GM12878 (cell line): ENCODE measurements at regions not wholly inside any gene's neighbourhood (a gene's known extent, or its start where the extent isn't known, plus 50 kb on each side); places are given as distances from the start of the nearest gene placed in this dataset.

Experiments used
- ATAC-seq: fragments of 200-7000 bp; cut with Tn5 transposase; 3 replicates; pipeline ENCODE4 v1.9.1; 2020; ENCODE audit warnings: mild to moderate bottlenecking, moderate library complexity
- BruUV-seq: library from RNA; stranded (reverse); fragments of 400-500 nt; replicated peaks from 2 replicates; lab custom pipeline; 2021; lab: Mats Ljungman, UMichigan
- CTCF ChIA-PET: fragments of 300-600 bp; sonication (Branson Sonifier 250); formaldehyde crosslinking; extraction: SDS; loops from one replicate; lab custom pipeline; 2021; ENCODE audit warnings: inconsistent platforms; lab: Yijun Ruan, JAX
- POLR2A ChIA-PET: fragments of 350-600 bp; formaldehyde crosslinking; extraction: SDS; loops from one replicate; lab custom pipeline; 2021; ENCODE audit warnings: inconsistent platforms; lab: Charles Lee
- RAD21 ChIA-PET: fragments of 300-600 bp; sonication (Branson Sonifier 250); formaldehyde crosslinking; loops from one replicate; lab custom pipeline; 2023; ENCODE audit warnings: antibody characterized with exemption; ENCODE audit not compliant: unreplicated experiment; lab: Charles Lee
- SMC1A ChIA-PET: fragments of 300-600 bp; sonication (Branson Sonifier 250); formaldehyde crosslinking; loops from one replicate; lab custom pipeline; 2023; ENCODE audit not compliant: unreplicated experiment, uncharacterized antibody; lab: Charles Lee
- DNase-seq: peaks from one replicate; pipeline ENCODE4 v3.0.0-alpha.2; 2011; ENCODE audit warnings: low read depth, low spot score
- FAIRE-seq: peaks from 3 replicates; lab custom pipeline; 2011; peaks lifted over from hg19 to GRCh38; lab: Jason Lieb, UNC
- H2AFZ ChIP-seq: 2 replicates; pipeline ENCODE4 v1.6.0; 2011; ENCODE audit warnings: low read depth, low read length, control low read depth; ENCODE audit not compliant: control insufficient read depth
- H3K27ac ChIP-seq: 2 replicates; pipeline ENCODE4 v1.5.1; 2011; ENCODE audit warnings: control low read depth; ENCODE audit not compliant: control insufficient read depth, insufficient read depth
- H3K27me3 ChIP-seq, 2 experiments: replicated peaks in 1 of 2; 2 replicates each; pipeline versions ENCODE4 v1.6.0 to v1.6.1; 2011; ENCODE audit warnings: low read length in 1 of 2; ENCODE audit not compliant: control insufficient read depth in 2 of 2, insufficient read depth in 2 of 2
- H3K36me3 ChIP-seq, 2 experiments: 2 replicates each; pipeline ENCODE4 v1.5.1; 2011; ENCODE audit warnings: low read length in 1 of 2; ENCODE audit not compliant: control insufficient read depth in 2 of 2, insufficient read depth in 2 of 2
- H3K4me1 ChIP-seq: 2 replicates; pipeline ENCODE4 v1.6.1; 2011; ENCODE audit warnings: mild to moderate bottlenecking, low read length, moderate library complexity, mixed read lengths; ENCODE audit not compliant: control insufficient read depth, insufficient read depth
- H3K4me2 ChIP-seq: 2 replicates; pipeline ENCODE4 v1.6.0; 2011; ENCODE audit warnings: control low read depth; ENCODE audit not compliant: control insufficient read depth, insufficient read depth
- H3K4me3 ChIP-seq: fragments of 200-600 bp; sonication (generic); 2 replicates; pipeline ENCODE4 v1.5.1; 2016
- H3K79me2 ChIP-seq: 2 replicates; pipeline ENCODE4 v1.6.0; 2011; ENCODE audit warnings: low read length; ENCODE audit not compliant: control insufficient read depth, insufficient read depth
- H3K9ac ChIP-seq: 2 replicates; pipeline ENCODE4 v1.8.0; 2011; ENCODE audit warnings: low read length, control low read depth, mixed read lengths; ENCODE audit not compliant: control insufficient read depth, insufficient read depth
- H3K9me3 ChIP-seq: replicated peaks from 3 replicates; pipeline ENCODE4 v1.5.1; 2011; ENCODE audit warnings: mild to moderate bottlenecking, low read length; ENCODE audit not compliant: control insufficient read depth, insufficient read depth
- H4K20me1 ChIP-seq: 2 replicates; pipeline ENCODE4 v1.6.0; 2011; ENCODE audit not compliant: control insufficient read depth, insufficient read depth
- ASH2L ChIP-seq: fragments of 300-600, 200-600 bp; sonication (generic); IDR thresholded peaks from 2 replicates; pipeline ENCODE4 v1.6.1; 2017; ENCODE audit warnings: low read depth, mild to moderate bottlenecking, borderline replicate concordance
- BACH1 ChIP-seq: fragments of 450-650 bp; IDR thresholded peaks from 2 replicates; pipeline ENCODE4 v1.6.1; 2017; ENCODE audit warnings: mild to moderate bottlenecking, borderline replicate concordance
- JUNB ChIP-seq: IDR thresholded peaks from 2 replicates; pipeline ENCODE4 v1.6.1; 2016; ENCODE audit warnings: antibody characterized with exemption, mild to moderate bottlenecking
- MEF2A ChIP-seq: IDR thresholded peaks from 2 replicates; pipeline ENCODE4 v1.6.1; 2011; ENCODE audit warnings: low read depth, mild to moderate bottlenecking, low read length, moderate library complexity; ENCODE audit not compliant: insufficient read depth
- MEF2B ChIP-seq: fragments of 450-650 bp; IDR thresholded peaks from 2 replicates; pipeline ENCODE4 v1.6.1; 2018; ENCODE audit warnings: mild to moderate bottlenecking, moderate library complexity; ENCODE audit not compliant: partially characterized antibody, poor library complexity, severe bottlenecking
- MTA3 ChIP-seq: IDR thresholded peaks from 2 replicates; pipeline ENCODE4 v1.6.1; 2012; ENCODE audit warnings: low read length, inconsistent platforms, borderline replicate concordance
- NR2C1 ChIP-seq: fragments of 450-650 bp; IDR thresholded peaks from 2 replicates; pipeline ENCODE4 v1.6.1; 2017; ENCODE audit warnings: antibody characterized with exemption, mild to moderate bottlenecking, moderate library complexity
- POLR2AphosphoS2 ChIP-seq: IDR thresholded peaks from 2 replicates; pipeline ENCODE4 v1.6.1; 2011; ENCODE audit warnings: low read depth, mild to moderate bottlenecking, low read length, improper control_type of control experiment, moderate library complexity
- SMAD1 ChIP-seq: fragments of 450-650 bp; IDR thresholded peaks from 2 replicates; pipeline ENCODE4 v1.6.1; 2018; ENCODE audit warnings: mild to moderate bottlenecking, low read depth; ENCODE audit not compliant: partially characterized antibody
- TARDBP ChIP-seq: IDR thresholded peaks from 2 replicates; pipeline ENCODE4 v1.6.1; 2016; ENCODE audit warnings: borderline replicate concordance
- ZNF384 ChIP-seq: IDR thresholded peaks from 2 replicates; pipeline ENCODE4 v1.6.1; 2012; ENCODE audit warnings: low read depth, mild to moderate bottlenecking, low read length, improper control_type of control experiment, borderline replicate concordance
- WGBS: methylation state at CpG from one replicate; pipeline ENCODE4 v1.1.6; 2016; ENCODE audit warnings: low lambda C conversion rate; ENCODE audit not compliant: insufficient replicate concordance, insufficient coverage; ENCODE audit errors: missing lambda C conversion rate; 5-methylcytosine and 5-hydroxymethylcytosine counted together
- in situ Hi-C: fragments of 300-500 bp; cut with MboI; formaldehyde crosslinking; loops from 9 replicates; pipeline ENCODE4 v1.14.3; 2018; ENCODE audit warnings: mixed read lengths
- intact Hi-C: fragments of 100-400 bp; cut with micrococcal nuclease; formaldehyde crosslinking; loops from one replicate; pipeline ENCODE4 v1.14.2; 2022; ENCODE audit not compliant: unreplicated experiment
- TF ChIP-seq, protein P1 (sequence below): fragments of 450-650 bp; formaldehyde crosslinking; IDR thresholded peaks from 2 replicates; pipeline ENCODE4 v1.4.0; 2020; ENCODE audit warnings: mild to moderate bottlenecking, moderate library complexity
- TF ChIP-seq, protein P2 (sequence below): fragments of 450-650 bp; IDR thresholded peaks from 2 replicates; pipeline ENCODE4 v1.6.1; 2017; ENCODE audit warnings: mild to moderate bottlenecking, low read depth, inconsistent platforms; ENCODE audit not compliant: poor library complexity, severe bottlenecking

DNA sequence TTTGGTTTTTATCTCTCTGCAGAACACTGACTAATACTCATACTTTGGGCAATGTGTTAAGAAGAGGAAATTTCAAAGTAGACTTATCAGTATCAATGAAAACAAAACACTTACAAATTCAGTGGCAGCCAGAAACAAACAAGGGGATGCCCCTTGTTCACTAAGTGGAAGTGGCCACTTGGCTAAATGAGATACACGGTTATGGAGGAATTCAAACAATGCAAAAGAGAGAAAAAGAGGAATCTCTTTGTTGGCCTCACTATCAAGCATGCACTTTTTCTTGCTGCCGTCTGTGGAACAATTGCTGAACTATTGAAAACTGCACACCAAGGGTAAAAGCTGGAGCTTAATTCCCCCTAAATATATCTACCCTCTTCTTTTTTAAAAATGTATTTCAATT is 2044.9 kb upstream of the CDH6 start:
- Histone ChIP-seq H2AFZ (no peak overlapping the region), H3K9me3 (no peaks in the 10 kb centered on the region), H3K27me3 (no peaks in the 10 kb centered on the region), H3K9ac (no peak overlapping the region), H4K20me1 (no peaks in the 10 kb centered on the region), H3K27ac (no peak overlapping the region), H3K4me1 (no peaks in the 10 kb centered on the region), H3K36me3 (no peaks in the 10 kb centered on the region), H3K79me2 (no peaks in the 10 kb centered on the region), H3K4me3 (no peak overlapping the region), H3K4me2 (no peak overlapping the region)
- in situ Hi-C loops = no loop called here
- ChIA-PET POLR2A (no interaction called here), RAD21 (no interaction called here), SMC1A (no interaction called here), CTCF (interaction anchor here (1.2 kb wide), 1 partner anchor 8 kb away, joined by 3 read pairs; no protein-coding TSS in a partner anchor)
- BruUV-seq = no TSS peak
- ATAC-seq = no peak
- DNase-seq = no peak
- intact Hi-C loops = no loop called here
- WGBS = 14% methylated on average over 2 of the region's 2 CpGs
- no peak for FAIRE-seq
- TF ChIP-seq NR2C1 = no peak

DNA sequence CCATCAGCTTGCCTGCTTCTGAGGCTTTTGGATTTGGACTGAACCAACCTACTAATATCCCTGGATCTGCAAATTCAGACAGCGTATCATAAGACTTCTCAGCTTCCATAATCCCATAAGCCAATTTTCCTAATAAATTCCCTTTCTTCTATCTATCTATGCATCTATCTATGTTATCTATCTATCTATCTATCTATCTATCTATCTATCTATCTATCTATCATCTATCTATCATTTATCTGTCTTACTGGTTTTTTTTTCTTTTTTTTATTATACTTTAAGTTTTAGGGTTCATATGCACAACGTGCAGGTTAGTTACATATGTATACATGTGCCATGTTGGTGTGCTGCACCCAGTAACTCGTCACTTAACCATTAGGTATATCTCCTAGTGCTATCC is 2045.4 kb upstream of the CDH6 start:
- Histone ChIP-seq H3K4me1 (no peaks in the 10 kb centered on the region), H3K4me3 (no peak overlapping the region), H3K9me3 (no peaks in the 10 kb centered on the region), H3K79me2 (no peaks in the 10 kb centered on the region), H2AFZ (no peak overlapping the region), H4K20me1 (no peaks in the 10 kb centered on the region), H3K27me3 (no peaks in the 10 kb centered on the region), H3K27ac (no peak overlapping the region), H3K9ac (no peak overlapping the region), H3K4me2 (no peak overlapping the region), H3K36me3 (no peaks in the 10 kb centered on the region)
- intact Hi-C loops (no loop called here), in situ Hi-C loops (no loop called here)
- ChIA-PET POLR2A (no interaction called here), SMC1A (no interaction called here), RAD21 (no interaction called here), CTCF (interaction anchor here (0.6 to 1.2 kb wide), 2 partner anchors 7 to 472 kb away, joined by 3 read pairs; no protein-coding TSS in a partner anchor)
- FAIRE-seq (no peak), ATAC-seq (no peak), DNase-seq (no peak)
- no TSS peak for BruUV-seq
- WGBS = 31% methylated on average over 3 of the region's 3 CpGs
- TF ChIP-seq SMAD1 (no peak), MEF2A (no peak), POLR2AphosphoS2 (no peak), BACH1 (no peak), ASH2L (no peak), MTA3 (no peak), MEF2B (no peak), TARDBP (no peak), ZNF384 (no peak), JUNB (no peak)
- TF ChIP-seq, protein P1, sequence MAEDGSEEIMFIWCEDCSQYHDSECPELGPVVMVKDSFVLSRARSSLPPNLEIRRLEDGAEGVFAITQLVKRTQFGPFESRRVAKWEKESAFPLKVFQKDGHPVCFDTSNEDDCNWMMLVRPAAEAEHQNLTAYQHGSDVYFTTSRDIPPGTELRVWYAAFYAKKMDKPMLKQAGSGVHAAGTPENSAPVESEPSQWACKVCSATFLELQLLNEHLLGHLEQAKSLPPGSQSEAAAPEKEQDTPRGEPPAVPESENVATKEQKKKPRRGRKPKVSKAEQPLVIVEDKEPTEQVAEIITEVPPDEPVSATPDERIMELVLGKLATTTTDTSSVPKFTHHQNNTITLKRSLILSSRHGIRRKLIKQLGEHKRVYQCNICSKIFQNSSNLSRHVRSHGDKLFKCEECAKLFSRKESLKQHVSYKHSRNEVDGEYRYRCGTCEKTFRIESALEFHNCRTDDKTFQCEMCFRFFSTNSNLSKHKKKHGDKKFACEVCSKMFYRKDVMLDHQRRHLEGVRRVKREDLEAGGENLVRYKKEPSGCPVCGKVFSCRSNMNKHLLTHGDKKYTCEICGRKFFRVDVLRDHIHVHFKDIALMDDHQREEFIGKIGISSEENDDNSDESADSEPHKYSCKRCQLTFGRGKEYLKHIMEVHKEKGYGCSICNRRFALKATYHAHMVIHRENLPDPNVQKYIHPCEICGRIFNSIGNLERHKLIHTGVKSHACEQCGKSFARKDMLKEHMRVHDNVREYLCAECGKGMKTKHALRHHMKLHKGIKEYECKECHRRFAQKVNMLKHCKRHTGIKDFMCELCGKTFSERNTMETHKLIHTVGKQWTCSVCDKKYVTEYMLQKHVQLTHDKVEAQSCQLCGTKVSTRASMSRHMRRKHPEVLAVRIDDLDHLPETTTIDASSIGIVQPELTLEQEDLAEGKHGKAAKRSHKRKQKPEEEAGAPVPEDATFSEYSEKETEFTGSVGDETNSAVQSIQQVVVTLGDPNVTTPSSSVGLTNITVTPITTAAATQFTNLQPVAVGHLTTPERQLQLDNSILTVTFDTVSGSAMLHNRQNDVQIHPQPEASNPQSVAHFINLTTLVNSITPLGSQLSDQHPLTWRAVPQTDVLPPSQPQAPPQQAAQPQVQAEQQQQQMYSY = no peak
- TF ChIP-seq, protein P2, sequence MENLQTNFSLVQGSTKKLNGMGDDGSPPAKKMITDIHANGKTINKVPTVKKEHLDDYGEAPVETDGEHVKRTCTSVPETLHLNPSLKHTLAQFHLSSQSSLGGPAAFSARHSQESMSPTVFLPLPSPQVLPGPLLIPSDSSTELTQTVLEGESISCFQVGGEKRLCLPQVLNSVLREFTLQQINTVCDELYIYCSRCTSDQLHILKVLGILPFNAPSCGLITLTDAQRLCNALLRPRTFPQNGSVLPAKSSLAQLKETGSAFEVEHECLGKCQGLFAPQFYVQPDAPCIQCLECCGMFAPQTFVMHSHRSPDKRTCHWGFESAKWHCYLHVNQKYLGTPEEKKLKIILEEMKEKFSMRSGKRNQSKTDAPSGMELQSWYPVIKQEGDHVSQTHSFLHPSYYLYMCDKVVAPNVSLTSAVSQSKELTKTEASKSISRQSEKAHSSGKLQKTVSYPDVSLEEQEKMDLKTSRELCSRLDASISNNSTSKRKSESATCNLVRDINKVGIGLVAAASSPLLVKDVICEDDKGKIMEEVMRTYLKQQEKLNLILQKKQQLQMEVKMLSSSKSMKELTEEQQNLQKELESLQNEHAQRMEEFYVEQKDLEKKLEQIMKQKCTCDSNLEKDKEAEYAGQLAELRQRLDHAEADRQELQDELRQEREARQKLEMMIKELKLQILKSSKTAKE = no peak
